ENCODE measurements at regions not wholly inside any gene's neighbourhood (a gene's known extent, or its start where the extent isn't known, plus 50 kb on each side); places are given as distances from the start of the nearest gene placed in this dataset.

DNA sequence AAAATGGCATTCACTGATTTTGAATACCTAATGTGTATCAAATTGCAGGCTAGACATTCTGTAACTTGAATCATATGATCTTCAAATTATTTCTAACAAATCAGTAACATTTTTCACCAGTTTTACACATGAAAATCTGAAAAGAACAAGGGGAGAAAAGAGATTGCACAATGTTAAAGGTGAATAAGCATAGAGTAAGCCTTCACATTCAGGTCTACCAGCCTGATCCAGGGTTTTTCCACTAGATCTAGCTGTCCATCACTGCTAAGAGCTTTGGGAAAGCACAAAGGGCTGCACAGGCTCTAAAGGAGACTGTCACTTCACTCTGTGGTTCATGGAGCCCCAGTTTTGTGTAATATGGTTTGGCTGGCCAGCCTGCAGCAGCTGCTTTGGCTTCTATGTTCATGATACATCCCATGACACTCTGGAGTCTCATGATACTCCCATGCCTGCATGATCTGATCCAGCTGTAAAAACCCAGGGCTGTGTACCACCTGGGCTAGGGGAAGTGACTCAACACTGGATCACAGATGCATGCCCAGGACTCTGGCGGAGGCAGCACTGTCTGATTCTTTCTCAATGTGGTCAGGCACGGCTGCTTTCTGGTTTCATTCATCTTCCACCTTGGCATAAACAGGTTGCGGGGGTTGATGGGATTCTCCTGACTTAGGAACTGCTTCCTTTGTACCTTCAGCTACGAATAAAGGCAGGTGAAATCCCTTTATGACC lies 859.7 kb downstream of the GALC start:
- TF ChIP-seq, protein P1, sequence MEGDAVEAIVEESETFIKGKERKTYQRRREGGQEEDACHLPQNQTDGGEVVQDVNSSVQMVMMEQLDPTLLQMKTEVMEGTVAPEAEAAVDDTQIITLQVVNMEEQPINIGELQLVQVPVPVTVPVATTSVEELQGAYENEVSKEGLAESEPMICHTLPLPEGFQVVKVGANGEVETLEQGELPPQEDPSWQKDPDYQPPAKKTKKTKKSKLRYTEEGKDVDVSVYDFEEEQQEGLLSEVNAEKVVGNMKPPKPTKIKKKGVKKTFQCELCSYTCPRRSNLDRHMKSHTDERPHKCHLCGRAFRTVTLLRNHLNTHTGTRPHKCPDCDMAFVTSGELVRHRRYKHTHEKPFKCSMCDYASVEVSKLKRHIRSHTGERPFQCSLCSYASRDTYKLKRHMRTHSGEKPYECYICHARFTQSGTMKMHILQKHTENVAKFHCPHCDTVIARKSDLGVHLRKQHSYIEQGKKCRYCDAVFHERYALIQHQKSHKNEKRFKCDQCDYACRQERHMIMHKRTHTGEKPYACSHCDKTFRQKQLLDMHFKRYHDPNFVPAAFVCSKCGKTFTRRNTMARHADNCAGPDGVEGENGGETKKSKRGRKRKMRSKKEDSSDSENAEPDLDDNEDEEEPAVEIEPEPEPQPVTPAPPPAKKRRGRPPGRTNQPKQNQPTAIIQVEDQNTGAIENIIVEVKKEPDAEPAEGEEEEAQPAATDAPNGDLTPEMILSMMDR (IDR thresholded peaks at IDR 0.05) = no peak
- no peak for TF ChIP-seq POLR2A (IDR thresholded peaks at IDR 0.05)

Data from esophagus squamous epithelium (tissue), 4 donors.